HG03354 (cell line): ENCODE measurements at regions not wholly inside any gene's neighbourhood (a gene's known extent, or its start where the extent isn't known, plus 50 kb on each side); places are given as distances from the start of the nearest gene placed in this dataset.

ENCODE experiments used
- ATAC-seq: cut with Tn5 transposase; IDR thresholded peaks from one replicate; pipeline ENCODE4 v1.9.1; 2021; ENCODE audit warnings: mild to moderate bottlenecking; ENCODE audit not compliant: unreplicated experiment, poor library complexity, severe bottlenecking

- no peak for ATAC-seq
These were observed 691.7 kb upstream of the SEMA6A start for GRCh38 chr5:117266280-117266679.

DNA sequence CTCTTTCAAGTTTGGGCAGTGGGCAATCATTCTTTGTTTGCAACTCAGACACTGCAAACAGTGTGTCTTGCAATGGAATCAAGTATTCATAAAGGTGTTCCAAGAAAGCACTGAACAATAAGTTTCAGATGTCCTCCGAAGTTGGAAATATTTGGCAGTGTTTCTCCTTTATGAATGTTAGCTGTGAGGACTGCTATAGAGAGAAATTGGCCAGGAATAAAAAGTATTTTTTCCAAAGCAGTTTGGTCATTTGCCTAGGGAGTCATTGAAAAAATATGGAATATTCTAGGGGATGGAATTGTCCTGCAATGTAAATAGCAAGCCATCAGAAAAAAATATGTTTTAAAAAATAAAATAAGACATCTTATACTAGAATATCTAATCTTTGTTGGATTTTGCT, 688.6 kb upstream of the SEMA6A start:
- ATAC-seq: no peak

GRCh38 chr5:117262572-117263131, 688.0 kb upstream of the SEMA6A start:
- no peak for ATAC-seq

GRCh38 chr5:117261948-117262571, 687.4 kb upstream of the SEMA6A start:
- no peak for ATAC-seq

- no peak for ATAC-seq
These were observed 680.8 kb upstream of the SEMA6A start for GRCh38 chr5:117255211-117256027.

DNA sequence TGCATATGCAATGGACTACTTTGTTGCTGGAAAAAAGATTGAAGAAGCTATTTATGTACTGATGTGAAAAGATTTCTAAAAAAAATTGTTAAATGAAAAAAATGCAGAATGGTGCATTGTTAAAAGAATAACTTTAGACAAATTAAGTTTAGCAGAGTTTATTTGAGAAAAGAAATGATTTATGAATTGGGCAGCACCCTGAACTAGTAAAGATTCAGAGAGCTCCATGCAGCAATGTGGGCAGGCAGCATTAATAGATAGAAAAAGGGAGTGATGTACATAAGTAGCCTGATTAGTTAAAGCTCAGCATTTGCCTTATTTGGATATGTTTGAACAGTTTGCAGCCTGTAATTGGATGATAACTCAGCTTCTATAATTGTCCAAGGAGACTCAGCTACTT, 677.9 kb upstream of the SEMA6A start:
- ATAC-seq: no peak

DNA sequence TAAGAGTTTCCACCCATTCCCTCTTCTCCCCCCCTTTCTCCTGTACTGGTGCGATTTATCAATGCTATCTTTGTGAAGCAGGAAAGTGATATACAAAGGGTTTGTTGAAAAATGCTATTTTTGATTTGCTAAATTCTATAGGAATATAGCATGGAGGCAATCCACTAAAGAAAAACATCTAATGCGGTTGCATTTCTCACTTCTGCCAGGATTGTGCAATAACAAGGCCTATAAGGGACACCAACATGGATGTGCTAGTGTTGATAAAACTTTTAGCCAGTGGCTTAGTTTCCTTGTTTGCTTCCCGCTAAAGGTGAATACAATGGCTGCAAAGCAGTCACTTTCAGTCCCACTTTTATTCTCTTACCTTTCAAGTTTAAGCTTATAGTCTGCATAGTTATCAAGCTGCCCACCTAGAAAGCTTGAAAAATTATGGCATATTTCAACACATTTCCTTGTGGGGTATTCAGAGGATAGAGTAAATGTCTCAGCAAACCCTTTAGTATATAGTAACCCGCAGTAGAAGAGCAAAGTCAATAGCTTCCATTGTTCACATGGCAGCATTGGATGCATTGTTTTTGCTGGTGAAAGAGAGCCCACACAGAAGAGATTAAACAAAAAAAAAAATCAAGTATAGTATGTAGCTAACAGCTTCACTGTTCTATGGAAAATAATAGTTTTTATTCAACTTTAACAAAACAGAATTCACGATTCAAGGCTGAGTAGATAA, 674.6 kb upstream of the SEMA6A start:
- no peak for ATAC-seq

DNA sequence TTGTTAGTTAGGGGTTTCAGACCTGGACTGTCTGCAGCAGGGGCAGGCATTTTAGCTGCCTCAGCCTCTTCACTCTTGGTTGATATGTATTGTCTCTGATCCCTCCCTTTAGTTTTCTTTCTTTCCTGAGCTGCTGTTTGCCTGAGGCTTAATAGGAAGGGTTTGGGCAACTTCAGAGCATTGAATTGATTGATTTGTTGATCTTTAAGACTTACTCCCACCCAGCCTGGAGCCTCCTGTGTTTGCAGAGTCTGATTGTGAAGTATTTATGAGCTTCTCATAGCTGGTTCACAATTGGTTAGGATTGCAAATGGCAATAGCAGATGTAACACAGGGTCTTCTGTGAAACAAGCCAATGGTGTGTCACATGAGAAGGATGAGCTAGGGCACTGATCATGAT, 671.8 kb upstream of the SEMA6A start:
- no peak for ATAC-seq

DNA sequence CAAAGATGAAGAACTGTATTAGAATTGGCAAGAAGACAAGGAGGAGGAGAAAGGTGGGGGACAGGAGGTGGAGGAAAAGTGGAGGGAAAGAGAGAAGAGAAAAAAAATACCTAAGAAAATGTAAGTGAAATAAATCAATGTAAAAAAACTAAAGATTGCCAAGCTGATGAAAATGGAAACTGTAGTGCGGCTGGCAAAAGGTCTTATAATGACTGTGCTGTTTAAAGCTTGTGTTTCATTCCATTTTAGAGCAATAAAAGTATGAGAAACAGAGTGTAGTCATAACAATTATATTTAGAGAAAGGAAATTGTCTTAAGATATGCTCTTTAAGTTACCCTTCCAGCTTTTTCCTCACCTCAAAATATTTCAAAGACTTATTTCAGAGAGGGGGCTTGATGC, 670.5 kb upstream of the SEMA6A start:
- ATAC-seq: no peak

GRCh38 chr5:117242028-117242427, 667.4 kb upstream of the SEMA6A start:
- ATAC-seq: no peak

DNA sequence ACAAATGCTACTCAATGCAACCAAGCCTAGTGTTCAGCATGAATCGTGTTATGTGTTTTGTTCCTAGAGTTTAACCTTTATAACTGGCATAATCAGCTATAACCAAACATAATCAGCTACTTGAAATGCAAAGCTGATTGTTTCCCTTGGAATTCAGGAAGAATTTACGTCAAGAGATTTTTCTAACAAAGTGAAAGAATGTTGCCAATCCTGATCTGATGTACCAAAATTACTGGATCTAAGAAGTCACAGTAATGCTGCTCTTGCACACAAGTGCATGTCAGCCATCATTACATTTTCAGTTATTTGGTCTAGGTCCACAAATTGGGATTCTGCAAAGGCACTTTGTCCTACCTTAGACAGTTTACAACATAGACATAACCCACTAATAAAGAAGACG, 662.3 kb upstream of the SEMA6A start:
- ATAC-seq: no peak

GRCh38 chr5:117235786-117236185, 661.2 kb upstream of the SEMA6A start:
- ATAC-seq: no peak

- ATAC-seq: no peak
These were observed 655.8 kb upstream of the SEMA6A start for GRCh38 chr5:117230375-117230774.

- ATAC-seq: no peak
These were observed 646.1 kb upstream of the SEMA6A start for GRCh38 chr5:117220730-117221129.

DNA sequence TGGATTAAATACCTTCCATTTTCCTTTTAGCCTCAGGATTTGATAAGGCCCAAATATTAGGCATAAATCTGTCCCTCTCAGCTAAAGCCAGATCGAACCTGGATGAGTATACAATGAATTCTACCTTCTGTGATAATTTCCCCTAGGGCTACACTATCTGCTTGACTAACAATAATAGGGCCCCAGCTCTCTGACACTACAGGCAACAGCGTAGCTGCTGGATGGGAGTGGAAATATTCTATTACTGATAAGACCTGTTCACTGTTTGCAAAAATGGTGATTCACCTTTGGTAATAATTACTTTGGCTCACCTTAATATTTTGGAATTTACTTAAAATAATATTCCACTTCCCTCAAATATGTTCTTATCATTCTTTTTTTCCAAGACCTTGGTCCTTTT, 644.2 kb upstream of the SEMA6A start:
- no peak for ATAC-seq

DNA sequence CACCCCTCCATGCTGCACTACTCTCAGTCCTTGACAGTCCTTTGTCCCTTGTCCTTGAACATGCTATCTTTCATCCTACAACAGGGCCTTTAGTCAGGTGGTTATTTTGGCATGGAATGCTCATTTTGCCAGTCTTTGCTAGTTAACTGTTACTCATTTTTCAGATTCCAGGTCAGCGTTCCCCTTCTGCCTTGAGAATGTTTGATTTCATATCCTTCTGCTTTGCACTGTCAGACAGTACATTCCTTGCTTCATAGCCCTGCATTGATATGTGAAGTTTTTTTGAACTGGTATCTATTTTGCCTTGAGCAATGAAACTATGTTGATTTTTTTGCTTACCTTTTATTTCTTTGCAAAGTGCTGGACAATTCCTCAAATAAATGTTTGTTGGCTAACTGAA, 638.2 kb upstream of the SEMA6A start:
- ATAC-seq: no peak

- no peak for ATAC-seq
These were observed 636.2 kb upstream of the SEMA6A start for GRCh38 chr5:117210796-117211195.

- no peak for ATAC-seq
These were observed 634.9 kb upstream of the SEMA6A start for GRCh38 chr5:117209479-117209878.

- ATAC-seq: no peak
These were observed 632.6 kb upstream of the SEMA6A start for GRCh38 chr5:117207088-117207668.

DNA sequence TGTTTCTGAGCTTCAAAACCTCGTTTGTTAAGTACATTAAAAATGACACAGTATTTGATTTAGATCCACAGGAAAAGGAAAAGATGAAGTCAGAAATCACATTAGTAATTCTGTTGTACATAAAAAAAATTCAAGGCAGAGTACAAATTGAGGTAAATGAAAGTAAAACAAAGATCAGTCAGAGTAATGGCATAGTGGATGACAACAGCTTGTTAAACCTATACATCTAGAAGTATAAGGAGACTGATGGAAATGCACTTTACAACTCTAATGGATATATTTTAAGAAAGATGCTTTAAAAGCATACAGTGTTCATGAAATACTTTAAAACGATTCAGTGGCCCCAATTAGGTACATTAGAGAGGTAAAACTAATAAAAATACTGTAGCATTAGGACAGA, 631.3 kb upstream of the SEMA6A start:
- ATAC-seq: no peak
